A549 (cell line): ENCODE measurements at regions not wholly inside any gene's neighbourhood (a gene's known extent, or its start where the extent isn't known, plus 50 kb on each side); places are given as distances from the start of the nearest gene placed in this dataset.

Experiments
- ATAC-seq, 2 experiments: fragments of 200-7000 bp in 1 of 2; fragments of >200 bp in 1 of 2; cut with Nextera tagmentation in 1 of 2; cut with Tn5 transposase in 1 of 2; 3 replicates each; pipeline versions ENCODE4 v1.8.0 to v1.9.1; 2018 to 2020; ENCODE audit warnings: mild to moderate bottlenecking in 1 of 2, moderate library complexity in 1 of 2
- CTCF ChIA-PET: fragments of 300-600 bp; sonication (Branson Sonifier 250); formaldehyde crosslinking; extraction: SDS; loops from one replicate; lab custom pipeline; 2021; ENCODE audit warnings: antibody characterized with exemption, inconsistent platforms; lab: Yijun Ruan, JAX
- POLR2A ChIA-PET: fragments of 350-600 bp; formaldehyde crosslinking; extraction: SDS; loops from one replicate; lab custom pipeline; 2021; ENCODE audit warnings: antibody characterized with exemption, inconsistent platforms; lab: Yijun Ruan, JAX
- DNase-seq, 2 experiments: peaks; one replicate each; pipeline versions ENCODE4 v3.0.0 to v3.0.0-alpha.2; 2011 to 2016; ENCODE audit warnings: low read depth in 1 of 2, low spot score in 1 of 2
- FAIRE-seq: peaks from 2 replicates; lab custom pipeline; 2011; peaks lifted over from hg19 to GRCh38; lab: Jason Lieb, UNC
- H3K27ac ChIP-seq, 2 experiments: fragments of >200 bp; sonication (Bioruptor Twin); formaldehyde crosslinking; 3 replicates each; pipeline ENCODE4 v1.5.1; 2016 to 2017
- H3K4me1 ChIP-seq: fragments of >200 bp; sonication (Bioruptor Twin); formaldehyde crosslinking; 3 replicates; pipeline ENCODE4 v1.6.1; 2016
- H3K4me2 ChIP-seq: fragments of >200 bp; sonication (Bioruptor Twin); formaldehyde crosslinking; 3 replicates; pipeline ENCODE4 v1.6.1; 2016
- H3K4me3 ChIP-seq: fragments of >200 bp; sonication (Bioruptor Twin); formaldehyde crosslinking; 3 replicates; pipeline ENCODE4 v1.5.1; 2016
- H3K9me3 ChIP-seq: fragments of >200 bp; sonication (Bioruptor Twin); formaldehyde crosslinking; 3 replicates; pipeline ENCODE4 v1.6.1; 2016
- BHLHE40 ChIP-seq: IDR thresholded peaks from 2 replicates; pipeline ENCODE4 v1.6.1; 2012; ENCODE audit warnings: low read depth, low read length, inconsistent platforms
- CEBPB ChIP-seq, 2 experiments: fragments of >200 bp in 1 of 2; sonication (Bioruptor Twin) in 1 of 2; formaldehyde crosslinking in 1 of 2; IDR thresholded peaks; 2 replicates each; pipeline ENCODE4 v1.6.1; 2012 to 2016
- CHD4 ChIP-seq: fragments of 200-600 bp; sonication (generic); IDR thresholded peaks from 2 replicates; pipeline ENCODE4 v1.6.1; 2016; ENCODE audit warnings: antibody characterized with exemption, mild to moderate bottlenecking, borderline replicate concordance
- EHF ChIP-seq: fragments of 250-450 bp; sonication (Bioruptor Pico); IDR thresholded peaks from 2 replicates; pipeline ENCODE4 v1.5.0; 2020; ENCODE audit warnings: mild to moderate bottlenecking
- EHMT2 ChIP-seq: fragments of 200-600 bp; sonication (generic); IDR thresholded peaks from 2 replicates; pipeline ENCODE4 v1.6.1; 2016; ENCODE audit warnings: antibody characterized with exemption, low read depth, mild to moderate bottlenecking, moderate library complexity
- ELK1 ChIP-seq: fragments of 150-350 bp; IDR thresholded peaks from 2 replicates; pipeline ENCODE4 v1.6.1; 2014; ENCODE audit warnings: low read depth, mild to moderate bottlenecking, low read length
- EP300 ChIP-seq, 2 experiments: fragments of >200 bp; sonication (Bioruptor Twin); formaldehyde crosslinking; IDR thresholded peaks; 2 replicates in 1 of 2; 3 replicates in 1 of 2; pipeline ENCODE4 v1.6.1; 2016 to 2017
- ESRRA ChIP-seq: fragments of 150-350 bp; IDR thresholded peaks from 2 replicates; pipeline ENCODE4 v1.6.1; 2014; ENCODE audit warnings: mild to moderate bottlenecking, low read length, borderline replicate concordance
- FOSL2 ChIP-seq, 2 experiments: fragments of 450-650 bp in 1 of 2; fragments of >200 bp in 1 of 2; sonication (Bioruptor Twin) in 1 of 2; formaldehyde crosslinking; IDR thresholded peaks; 2 replicates each; pipeline versions ENCODE4 v1.5.0 to v1.6.1; 2016 to 2020; ENCODE audit warnings: mild to moderate bottlenecking in 1 of 2, moderate library complexity in 1 of 2
- GATA3 ChIP-seq: IDR thresholded peaks from 2 replicates; pipeline ENCODE4 v1.6.1; 2012; ENCODE audit warnings: borderline replicate concordance
- HDAC2 ChIP-seq: fragments of 200-600 bp; sonication (generic); IDR thresholded peaks from 2 replicates; pipeline ENCODE4 v1.6.1; 2016
- HOXA7 ChIP-seq: fragments of 250-450 bp; sonication (Bioruptor Pico); IDR thresholded peaks from 2 replicates; pipeline ENCODE4 v1.5.0; 2020; ENCODE audit warnings: mild to moderate bottlenecking, moderate library complexity
- HOXB13 ChIP-seq: fragments of 250-450 bp; sonication (Bioruptor Pico); IDR thresholded peaks from 2 replicates; pipeline ENCODE4 v1.5.0; 2020; ENCODE audit warnings: low read depth, mild to moderate bottlenecking, moderate library complexity
- JUN ChIP-seq, 2 experiments: fragments of >200 bp; sonication (Bioruptor Twin); formaldehyde crosslinking; IDR thresholded peaks; 2 replicates in 1 of 2; 3 replicates in 1 of 2; pipeline ENCODE4 v1.6.1; 2016 to 2017
- JUNB ChIP-seq: fragments of >200 bp; sonication (Bioruptor Twin); formaldehyde crosslinking; IDR thresholded peaks from 2 replicates; pipeline ENCODE4 v1.6.1; 2016
- KDM5A ChIP-seq: fragments of 200-600 bp; sonication (generic); IDR thresholded peaks from 2 replicates; pipeline ENCODE4 v1.6.1; 2016; ENCODE audit warnings: antibody characterized with exemption, mild to moderate bottlenecking
- MAZ ChIP-seq: fragments of 150-350 bp; IDR thresholded peaks from 2 replicates; pipeline ENCODE4 v1.6.1; 2014; ENCODE audit warnings: antibody characterized with exemption, low read depth, low read length, borderline replicate concordance
- MYC ChIP-seq: IDR thresholded peaks from 2 replicates; pipeline ENCODE4 v1.6.1; 2012; ENCODE audit warnings: mild to moderate bottlenecking, inconsistent platforms, low read length, improper control_type of control experiment, borderline replicate concordance
- NFE2L2 ChIP-seq: fragments of 150-350 bp; conservative IDR thresholded peaks from 2 replicates; pipeline ENCODE4 v1.6.1; 2014; ENCODE audit warnings: low read length
- NR3C1 ChIP-seq: fragments of >200 bp; sonication (Bioruptor Twin); formaldehyde crosslinking; IDR thresholded peaks from 3 replicates; pipeline ENCODE4 v1.6.1; 2017
- PBX3 ChIP-seq: IDR thresholded peaks from 2 replicates; pipeline ENCODE4 v1.6.1; 2012
- POLR2A ChIP-seq: IDR thresholded peaks from 2 replicates; pipeline ENCODE4 v1.6.1; 2012; ENCODE audit warnings: mild to moderate bottlenecking, low read length
- RARB ChIP-seq: fragments of 250-450 bp; sonication (Bioruptor Pico); IDR thresholded peaks from 2 replicates; pipeline ENCODE4 v1.8.0; 2021; ENCODE audit warnings: mild to moderate bottlenecking, moderate library complexity
- RNF2 ChIP-seq: fragments of 200-600 bp; sonication (generic); IDR thresholded peaks from 2 replicates; pipeline ENCODE4 v1.6.1; 2016; ENCODE audit warnings: low read depth, mild to moderate bottlenecking, antibody characterized with exemption, moderate library complexity, borderline replicate concordance
- SMC3 ChIP-seq: fragments of >200 bp; sonication (Bioruptor Twin); formaldehyde crosslinking; IDR thresholded peaks from 3 replicates; pipeline ENCODE4 v1.6.1; 2018; ENCODE audit warnings: inconsistent platforms
- SREBF2 ChIP-seq: fragments of 450-650 bp; IDR thresholded peaks from 2 replicates; pipeline ENCODE4 v1.6.1; 2014; ENCODE audit warnings: mild to moderate bottlenecking, moderate library complexity
- TP53 ChIP-seq: fragments of 250-450 bp; sonication (Bioruptor Pico); IDR thresholded peaks from 2 replicates; pipeline ENCODE4 v1.5.0; 2021; ENCODE audit warnings: mild to moderate bottlenecking, moderate library complexity
- USF2 ChIP-seq: fragments of 450-650 bp; IDR thresholded peaks from 2 replicates; pipeline ENCODE4 v1.6.1; 2014; ENCODE audit warnings: antibody characterized with exemption
- ZSCAN20 ChIP-seq: fragments of 250-450 bp; sonication (Bioruptor Pico); IDR thresholded peaks from 2 replicates; pipeline ENCODE4 v1.8.0; 2022; ENCODE audit warnings: mild to moderate bottlenecking, moderate library complexity
- WGBS: methylation state at CpG from one replicate; pipeline ENCODE4 v1.1.6; 2017; ENCODE audit errors: missing lambda C conversion rate; 5-methylcytosine and 5-hydroxymethylcytosine counted together

GRCh38 chr3:66603151-66603611, 102.4 kb upstream of the LRIG1 start:
- no peak for ATAC-seq
- TF ChIP-seq KDM5A (no peak), JUN (IDR thresholded peaks at IDR 0.05) (no peak), ELK1 (no peak), NFE2L2 (no peak), PBX3 (no peak), SMC3 (no peak)
- ChIA-PET CTCF (no interaction called here), POLR2A (no interaction called here)
- no peak overlapping the region for H3K4me2 ChIP-seq
- no peak for DNase-seq
- 50% methylated on average over 4 of the region's 4 CpGs for WGBS
- H3K4me3 ChIP-seq: no peak overlapping the region
- FAIRE-seq: no peak
- 0 out of 3 replicates have a peak, but pooled peaks cover 3% of the 10 kb centered on the region for H3K4me1 ChIP-seq
- peak overlapping the region in 1 of 2 experiments; percentile 24; a peak in 1 of 6 replicates for H3K27ac ChIP-seq
- no peaks in the 10 kb centered on the region for H3K9me3 ChIP-seq

GRCh38 chr3:66604481-66604880, 103.7 kb upstream of the LRIG1 start:
- no peak for FAIRE-seq
- H3K27ac ChIP-seq: no peak overlapping the region
- 0 out of 3 replicates have a peak overlapping the region, but pooled peaks have one; percentile 10 for H3K4me2 ChIP-seq
- ATAC-seq: no peak
- H3K4me3 ChIP-seq: no peak overlapping the region
- H3K4me1 ChIP-seq: 0 out of 3 replicates have a peak, but pooled peaks cover 3% of the 10 kb centered on the region
- no peak for TF ChIP-seq RNF2
- no peak for TF ChIP-seq POLR2A
- no peak for TF ChIP-seq JUNB
- no peak for TF ChIP-seq HOXA7 (CRISPR knock-in tag)
- no peak for TF ChIP-seq MYC
- no peak for TF ChIP-seq EHMT2
- TF ChIP-seq GATA3: no peak
- no peak for TF ChIP-seq TP53 (CRISPR knock-in tag)
- TF ChIP-seq SREBF2: no peak
- no peak for TF ChIP-seq EHF (CRISPR knock-in tag)
- H3K9me3 ChIP-seq: no peaks in the 10 kb centered on the region
- ChIA-PET CTCF (interaction anchor here (0.8 kb wide), 1 partner anchor 12 kb away, joined by 3 read pairs; no protein-coding TSS in a partner anchor), POLR2A (no interaction called here)
- 35% methylated on average over 1 of the region's 1 CpG for WGBS
- DNase-seq: no peak

- no peak overlapping the region for H3K27ac ChIP-seq
- H3K4me1 ChIP-seq: 0 out of 3 replicates have a peak, but pooled peaks cover 3% of the 10 kb centered on the region
- no peaks in the 10 kb centered on the region for H3K9me3 ChIP-seq
- no peak for ATAC-seq
- TF ChIP-seq MAZ: no peak
- TF ChIP-seq EHF (CRISPR knock-in tag): no peak
- no peak for TF ChIP-seq EP300 (IDR thresholded peaks at IDR 0.05)
- no peak for TF ChIP-seq FOSL2 (IDR thresholded peaks at IDR 0.05)
- TF ChIP-seq FOSL2 (CRISPR knock-in tag; IDR thresholded peaks at IDR 0.05): no peak
- no peak for TF ChIP-seq HDAC2
- TF ChIP-seq JUNB: no peak
- TF ChIP-seq POLR2A: no peak
- TF ChIP-seq RNF2: no peak
- no peak for TF ChIP-seq ESRRA
- no peak for TF ChIP-seq CEBPB (IDR thresholded peaks at IDR 0.05)
- TF ChIP-seq CHD4: no peak
- TF ChIP-seq USF2: no peak
- TF ChIP-seq BHLHE40: no peak
- TF ChIP-seq HOXB13 (CRISPR knock-in tag): no peak
- no peak for TF ChIP-seq RARB
- TF ChIP-seq ZSCAN20 (CRISPR knock-in tag): no peak
- TF ChIP-seq NR3C1: no peak
- TF ChIP-seq PBX3: no peak
- no peak for TF ChIP-seq JUN (IDR thresholded peaks at IDR 0.05)
- no peak overlapping the region for H3K4me2 ChIP-seq
- ChIA-PET CTCF (no interaction called here), POLR2A (no interaction called here)
- no peak overlapping the region for H3K4me3 ChIP-seq
- FAIRE-seq: no peak
- WGBS: 30% methylated on average over 1 of the region's 1 CpG
- no peak for DNase-seq
These were observed 105.3 kb upstream of the LRIG1 start for GRCh38 chr3:66606126-66606525.
